ENCODE measurements at regions not wholly inside any gene's neighbourhood (a gene's known extent, or its start where the extent isn't known, plus 50 kb on each side); places are given as distances from the start of the nearest gene placed in this dataset.

DNA sequence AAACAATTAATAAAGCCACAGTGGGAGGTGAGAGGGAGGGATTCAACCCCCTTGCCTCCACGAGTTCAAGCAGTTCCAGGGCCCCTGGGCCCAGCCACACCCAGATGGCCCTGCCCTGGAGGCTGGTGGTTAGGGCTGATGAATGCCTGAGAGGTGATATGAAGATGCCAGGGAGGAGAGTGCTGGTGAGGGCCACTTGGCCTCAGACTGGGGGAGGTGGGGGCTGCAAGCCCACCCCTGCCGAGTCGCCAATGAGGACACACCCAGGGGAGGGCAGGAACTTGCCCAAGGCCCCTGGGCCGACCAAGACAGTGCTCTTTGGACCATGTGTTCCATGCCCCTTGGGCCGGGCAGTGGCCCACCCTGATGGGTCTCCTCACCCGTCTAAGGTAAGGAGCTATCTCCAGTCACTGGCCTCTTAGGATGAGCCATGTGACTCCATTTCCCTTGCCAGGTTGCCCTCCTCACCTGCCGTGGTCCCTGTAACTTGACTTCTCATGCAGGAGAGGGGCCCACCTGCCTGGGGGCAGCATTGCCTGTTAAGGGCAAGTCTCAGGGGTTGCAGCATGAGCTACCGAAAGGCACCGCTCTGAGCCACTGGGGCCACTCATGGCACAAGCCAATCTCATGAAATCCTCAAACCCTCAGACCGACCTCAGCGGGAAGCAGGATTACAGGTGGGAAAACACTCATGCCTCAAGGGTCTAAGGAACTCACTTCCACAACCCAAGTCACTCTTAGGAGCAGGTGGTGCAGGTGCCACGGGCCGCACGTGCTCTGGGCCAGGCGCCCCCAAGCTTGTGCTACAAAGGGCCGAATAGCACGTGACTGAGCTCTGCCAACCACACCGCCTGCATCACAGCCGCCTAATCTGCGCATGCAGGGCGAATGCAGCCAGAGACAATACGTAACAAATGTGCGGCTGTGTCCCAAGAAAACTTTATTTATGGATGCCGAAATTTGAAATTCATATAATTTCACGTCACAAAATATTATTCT is 147.4 kb upstream of the MLN start:
- no peak for DNase-seq (ENCODE audit: low read depth in 2 of 2)

DNA sequence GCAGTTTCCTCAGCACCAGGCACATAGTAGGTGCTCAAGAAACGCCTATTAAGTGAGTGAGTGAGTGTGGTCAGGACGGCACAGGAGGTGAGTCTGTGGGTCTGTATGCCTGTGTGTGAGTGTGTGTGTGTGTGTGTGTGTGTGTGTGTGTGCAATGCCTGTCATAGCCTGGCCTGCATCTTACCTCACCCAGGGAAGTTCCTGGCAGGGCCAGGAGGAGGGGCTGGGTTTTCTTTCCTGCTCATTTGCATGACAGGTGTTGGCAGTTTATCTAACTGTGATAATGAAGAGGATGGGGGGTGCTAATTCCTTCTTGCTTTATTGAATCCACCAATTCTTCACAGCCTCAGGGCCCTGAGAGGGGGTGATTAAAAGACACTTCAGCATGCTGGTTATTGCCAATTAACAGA is 146.7 kb upstream of the MLN start:
- DNase-seq (ENCODE audit: low read depth in 2 of 2) = no peak

DNA sequence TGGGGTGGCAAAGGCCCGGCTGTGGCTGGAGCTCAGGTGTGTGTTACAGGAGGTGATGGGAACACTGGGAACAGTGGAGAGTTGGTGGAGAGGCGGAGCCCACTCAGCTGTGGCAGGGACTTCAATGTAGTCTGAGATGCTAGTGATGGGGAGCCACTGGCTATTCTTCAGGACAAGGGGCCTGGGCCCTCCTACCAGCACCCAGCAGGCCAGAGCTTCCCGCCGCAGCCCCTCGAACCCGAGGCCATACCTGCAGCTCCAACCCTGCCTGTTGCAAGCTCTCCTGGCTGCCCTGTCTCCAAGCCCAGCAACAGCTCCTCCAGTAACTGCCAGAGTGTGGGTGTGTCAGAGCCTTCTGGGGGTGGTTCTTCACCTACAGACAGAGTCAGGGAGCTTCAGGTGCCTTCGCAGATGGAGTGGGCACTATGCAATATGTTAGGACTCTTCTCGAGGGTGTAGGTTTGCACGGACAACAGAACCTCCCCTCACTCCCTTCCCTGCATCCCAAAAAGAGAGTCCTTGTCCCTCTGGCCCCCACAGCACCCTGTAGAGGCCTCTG is 146.2 kb upstream of the MLN start:
- no peak for DNase-seq (ENCODE audit: low read depth in 2 of 2)

DNA sequence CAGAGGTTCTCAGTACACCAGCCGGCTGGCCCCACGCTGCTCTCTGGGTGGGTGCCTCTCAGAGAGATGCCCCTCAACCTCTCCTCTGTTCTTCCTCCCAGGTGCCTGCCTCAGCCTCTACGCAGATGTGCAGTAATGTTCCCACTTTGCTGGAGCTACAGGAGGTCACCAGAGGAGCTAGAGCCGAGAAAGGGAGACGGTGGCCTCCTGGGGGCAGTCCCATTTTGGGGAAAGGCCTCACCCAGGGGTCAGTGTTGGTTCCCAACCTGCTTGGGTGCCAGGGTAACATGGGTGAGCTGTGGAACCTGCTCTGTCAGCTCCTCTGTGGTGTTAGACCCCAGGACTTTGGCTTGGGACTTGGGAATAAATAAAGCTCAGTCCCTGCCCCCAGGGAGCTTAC is 145.3 kb upstream of the MLN start:
- DNase-seq (ENCODE audit: low read depth in 2 of 2) = no peak

DNA sequence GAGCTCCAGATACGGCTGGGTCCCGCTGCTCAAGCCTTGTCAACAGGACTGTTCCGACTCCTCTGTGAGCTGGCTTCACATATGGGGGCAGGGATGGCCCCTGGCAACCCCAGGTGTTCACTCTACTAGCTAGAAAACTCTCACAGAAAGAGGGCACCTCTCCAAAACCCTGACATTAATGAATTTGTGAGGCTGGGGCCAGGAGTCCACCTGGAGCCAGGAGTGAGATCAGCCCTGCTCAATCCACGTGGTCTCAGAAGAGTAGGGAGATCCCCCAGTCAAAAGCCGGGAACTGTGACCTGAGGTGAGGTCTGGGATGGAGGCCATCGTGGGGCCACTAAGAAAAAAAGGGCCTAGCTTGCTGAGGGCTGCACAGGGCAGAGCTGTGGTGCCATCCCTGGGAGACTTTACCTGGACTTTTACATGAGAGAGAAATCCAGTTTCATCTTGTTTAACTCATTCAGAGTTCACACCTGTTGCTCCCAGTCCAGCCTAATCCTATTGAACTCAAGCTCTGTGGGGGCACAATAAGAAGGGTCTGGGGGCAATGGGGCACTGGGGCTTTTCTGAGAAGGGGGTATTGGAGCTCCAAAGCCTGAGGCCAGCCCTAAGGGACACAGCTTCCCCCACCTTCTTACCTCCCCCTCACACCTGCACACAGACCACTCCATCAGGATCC is 144.3 kb upstream of the MLN start:
- no peak for DNase-seq (ENCODE audit: low read depth in 2 of 2)

DNA sequence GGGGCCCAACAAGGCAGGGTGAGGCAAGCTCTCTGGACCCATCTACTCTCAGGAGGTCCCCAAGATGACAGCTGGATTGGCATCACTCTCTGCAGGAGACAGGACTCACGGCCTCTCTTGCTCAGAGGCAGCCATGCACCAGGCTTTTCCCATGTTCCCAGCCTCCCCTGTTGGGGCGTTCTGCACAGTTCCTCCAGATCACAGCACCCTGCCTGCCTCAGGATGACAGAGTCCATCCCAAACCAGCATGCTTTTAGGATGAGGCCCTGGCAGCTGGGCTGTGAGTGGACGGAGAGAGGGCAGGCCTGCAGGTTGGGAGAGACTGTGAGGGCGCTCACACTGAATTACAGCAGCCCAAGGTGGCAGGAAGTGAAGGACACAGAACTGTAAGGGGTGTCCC is 143.2 kb upstream of the MLN start:
- DNase-seq (ENCODE audit: low read depth in 2 of 2) = no peak

DNA sequence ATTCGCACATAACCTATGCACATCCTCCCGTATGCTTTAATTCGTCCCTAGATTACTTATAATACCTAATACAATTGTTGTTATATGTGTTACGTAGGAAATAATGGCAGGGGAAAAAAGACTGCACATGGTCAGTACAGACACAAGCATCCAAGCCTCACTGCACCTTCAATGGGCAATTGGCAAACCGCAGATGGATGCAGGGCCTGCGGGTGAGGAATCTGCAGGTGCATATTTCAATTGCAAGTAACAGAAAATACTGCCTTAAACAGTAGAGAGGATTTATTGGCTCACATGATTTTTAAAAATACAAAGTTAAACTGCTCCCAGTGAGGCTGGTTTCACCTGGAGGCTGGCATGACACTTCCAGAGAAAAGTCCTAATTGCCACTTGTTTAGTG is 142.1 kb upstream of the MLN start:
- DNase-seq (ENCODE audit: low read depth in 2 of 2) = no peak

DNA sequence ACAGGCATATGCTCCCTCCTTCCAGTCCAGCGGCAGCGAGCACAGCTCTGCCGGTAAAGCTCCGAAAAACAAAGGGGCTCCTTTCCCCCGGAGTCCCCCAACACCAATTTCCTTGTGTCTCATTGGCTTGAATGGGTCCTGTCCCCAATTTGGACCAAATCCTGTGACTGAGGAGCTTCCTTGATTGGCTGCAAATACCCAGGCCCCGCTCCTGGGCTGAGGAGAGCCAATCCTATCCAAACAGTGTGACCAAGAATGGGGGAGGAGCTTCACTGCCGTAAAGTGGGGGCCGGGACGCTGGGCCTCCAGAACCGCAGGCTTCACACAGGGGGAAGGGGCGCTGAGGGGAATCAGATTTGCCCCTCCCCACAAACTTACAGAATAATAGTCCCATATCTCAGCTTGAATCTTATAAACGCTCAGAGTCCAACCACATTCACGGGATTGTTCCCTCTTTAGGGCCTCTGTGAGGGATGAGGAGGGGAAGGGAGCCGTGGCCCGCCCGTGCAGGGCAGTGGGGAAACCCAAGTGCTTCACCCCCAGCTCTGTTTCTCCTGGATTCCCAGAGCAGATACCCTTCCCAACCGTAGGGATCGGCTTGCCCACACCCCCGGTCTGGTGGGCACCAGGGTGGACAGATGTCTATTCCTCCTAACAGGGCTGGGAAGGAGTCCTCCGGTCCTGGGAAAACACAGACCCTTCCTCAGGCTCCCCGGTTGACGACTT is 141.0 kb upstream of the MLN start:
- DNase-seq (ENCODE audit: low read depth in 2 of 2) = no peak

DNA sequence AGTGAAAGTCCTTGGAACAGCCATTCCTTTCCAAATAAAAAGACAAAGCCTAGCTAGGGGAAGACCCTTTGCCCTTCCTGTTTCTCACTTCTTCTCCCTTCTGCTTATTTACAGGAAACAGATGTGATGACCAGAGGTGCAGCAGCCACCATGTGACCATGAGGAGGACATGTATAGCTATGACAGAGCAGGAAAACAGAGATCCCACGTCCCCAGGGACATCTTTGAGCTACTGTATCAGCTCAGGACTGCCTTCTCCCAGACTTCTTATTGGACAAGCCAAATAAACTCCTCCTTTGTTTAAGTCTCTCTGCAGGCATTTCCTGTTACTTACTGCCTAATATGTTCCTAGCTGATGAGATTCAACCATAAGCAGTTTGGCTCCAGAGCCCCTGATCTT is 133.1 kb upstream of the MLN start:
- DNase-seq (ENCODE audit: low read depth in 2 of 2) = no peak

DNA sequence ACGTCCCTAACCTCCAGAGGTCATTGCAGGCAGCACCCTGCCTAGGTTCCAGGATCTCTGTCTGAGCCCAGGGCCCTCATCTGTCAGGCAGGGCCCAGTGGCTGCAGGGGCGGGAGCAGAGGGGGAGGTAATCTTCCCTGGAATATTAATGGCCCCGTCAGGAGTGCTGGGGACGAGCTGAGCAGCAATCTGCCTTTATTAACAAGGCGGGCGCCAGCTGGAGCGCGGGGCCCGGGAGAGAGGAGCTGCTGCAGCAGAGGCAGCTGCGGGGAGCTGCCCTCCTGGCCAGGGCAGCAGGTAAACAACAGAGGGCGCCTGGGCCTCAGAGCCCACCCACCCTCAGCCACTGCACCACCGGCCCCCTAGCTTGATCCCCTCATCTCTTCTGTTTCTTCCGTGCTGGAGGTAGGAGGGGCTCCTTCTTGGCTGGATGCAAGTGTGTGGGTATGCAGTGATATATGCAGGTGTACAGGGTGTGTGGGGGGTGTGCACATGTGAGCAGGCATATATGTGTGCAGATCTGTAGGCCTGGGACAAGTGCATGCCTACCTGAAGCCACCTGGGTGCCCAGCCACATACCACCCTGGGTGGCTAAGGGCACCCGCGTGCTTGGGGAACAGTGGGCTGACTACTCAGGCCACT is 131.8 kb upstream of the MLN start:
- no peak for DNase-seq (ENCODE audit: low read depth in 2 of 2)

DNA sequence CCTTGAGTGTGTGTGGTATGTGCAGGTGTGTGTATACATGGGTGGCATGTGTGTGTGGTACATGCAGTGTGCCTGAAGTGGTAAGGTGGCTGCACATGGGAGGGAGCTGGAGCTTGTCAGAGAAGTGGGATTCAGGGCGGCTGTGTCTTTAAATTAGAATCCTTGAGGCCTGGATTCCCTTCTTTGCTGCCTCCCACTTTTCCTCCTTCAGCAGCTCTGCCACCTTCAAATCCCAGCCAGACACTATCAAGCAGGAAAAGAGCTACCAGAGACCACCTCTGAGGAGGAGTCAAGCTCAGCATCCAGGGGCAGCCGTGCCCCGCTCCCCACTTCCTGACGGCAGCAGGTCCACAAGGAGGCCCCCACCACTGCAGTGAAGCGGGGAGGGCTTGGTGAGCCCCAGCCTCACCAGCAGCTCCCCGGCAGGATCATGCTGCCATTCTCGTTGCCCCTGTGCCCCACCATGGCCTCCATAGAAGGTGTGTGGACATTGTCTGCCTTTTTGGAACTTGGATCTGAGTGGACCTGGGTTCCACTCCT is 131.0 kb upstream of the MLN start:
- no peak for DNase-seq (ENCODE audit: low read depth in 2 of 2)

DNA sequence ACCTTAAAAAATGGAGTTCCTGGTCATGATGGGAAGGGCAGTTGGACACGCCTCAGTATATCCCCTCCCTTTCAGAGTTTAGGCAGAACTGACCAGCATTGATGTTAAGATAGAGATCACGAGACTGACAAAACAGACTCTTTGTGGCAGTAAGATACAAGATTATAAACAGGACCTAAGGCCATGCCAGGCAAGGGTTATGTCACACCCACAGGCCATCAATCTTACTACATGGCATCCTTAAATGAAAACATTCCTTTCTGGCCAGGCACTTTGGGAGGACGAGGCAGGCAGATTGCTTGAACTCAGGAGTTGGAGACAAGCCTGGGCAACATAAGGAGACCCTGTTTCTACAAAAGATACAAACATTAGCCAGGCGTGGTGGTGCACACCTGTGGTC is 129.3 kb upstream of the MLN start:
- no peak for DNase-seq (ENCODE audit: low read depth in 2 of 2)

DNA sequence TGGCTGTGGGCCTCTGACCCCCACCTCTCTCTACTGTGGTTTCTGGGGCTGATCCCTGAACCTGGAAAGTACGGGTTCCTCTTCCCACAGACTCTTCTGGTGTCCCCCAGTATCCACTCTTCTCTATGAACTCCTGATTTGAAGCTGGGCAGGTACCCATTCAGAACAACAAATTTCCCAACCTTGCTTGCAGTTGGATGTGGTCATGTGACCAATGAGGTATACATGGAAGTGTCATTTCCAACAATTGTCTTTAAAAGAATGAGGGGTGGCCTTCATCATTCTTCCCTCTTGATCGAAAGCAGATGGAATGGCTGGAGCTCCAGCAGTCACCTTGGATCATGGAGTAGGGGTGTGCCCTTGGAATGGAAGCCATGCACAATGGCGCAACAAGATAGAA is 128.0 kb upstream of the MLN start:
- no peak for DNase-seq (ENCODE audit: low read depth in 2 of 2)

DNA sequence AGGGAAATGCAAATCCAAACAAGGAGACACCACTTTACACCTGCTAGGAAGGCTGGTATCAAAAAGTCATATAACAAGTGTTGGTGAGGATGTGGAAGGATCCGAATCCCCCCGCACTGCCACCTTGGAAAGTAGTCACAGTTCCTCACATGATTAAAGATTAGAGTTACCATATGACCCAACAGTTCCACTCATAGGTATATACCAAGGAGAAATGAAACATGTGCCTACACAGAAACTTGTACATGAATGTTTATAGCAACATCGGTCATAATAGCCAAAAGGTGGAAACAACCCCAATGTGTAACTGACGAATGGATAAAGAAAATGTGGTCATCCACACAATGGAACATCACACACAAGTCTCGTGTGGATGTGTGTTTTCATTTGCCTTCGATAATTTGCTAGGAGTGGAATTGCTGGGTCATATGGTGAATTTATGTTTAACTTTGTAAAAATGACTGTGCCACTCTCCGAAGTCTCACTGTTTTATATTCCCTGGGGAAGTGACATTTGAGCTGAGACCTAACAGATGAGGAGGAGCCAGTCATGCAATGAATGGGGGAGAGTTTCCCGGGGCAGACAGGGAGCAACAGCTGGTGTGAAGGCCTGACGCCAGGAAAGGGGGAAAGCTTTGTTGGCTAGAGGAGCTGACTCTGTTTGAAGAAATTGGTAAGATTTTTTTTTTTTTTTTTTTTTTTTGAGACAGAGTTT is 125.9 kb upstream of the MLN start:
- DNase-seq (ENCODE audit: low read depth in 2 of 2) = no peak

DNA sequence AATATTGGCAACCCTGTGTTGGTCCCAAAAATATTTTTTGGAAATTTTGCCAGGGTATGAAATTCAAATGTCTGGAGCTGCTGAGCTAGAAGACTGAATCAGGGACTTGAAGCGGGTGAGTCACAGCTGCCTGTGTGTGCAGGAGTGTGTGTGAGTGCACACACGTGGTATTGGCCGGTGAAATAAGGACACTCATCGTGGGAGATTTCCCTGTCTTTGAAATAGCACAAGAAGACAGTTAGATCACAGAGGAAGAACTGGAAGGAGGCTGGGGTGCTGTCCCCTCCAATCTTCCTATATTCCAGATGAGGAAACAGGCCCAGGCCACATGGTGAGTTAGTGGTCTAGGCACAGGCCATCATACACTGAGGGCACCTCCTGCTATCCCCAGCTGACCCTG is 123.8 kb upstream of the MLN start:
- DNase-seq (ENCODE audit: low read depth in 2 of 2) = no peak

DNA sequence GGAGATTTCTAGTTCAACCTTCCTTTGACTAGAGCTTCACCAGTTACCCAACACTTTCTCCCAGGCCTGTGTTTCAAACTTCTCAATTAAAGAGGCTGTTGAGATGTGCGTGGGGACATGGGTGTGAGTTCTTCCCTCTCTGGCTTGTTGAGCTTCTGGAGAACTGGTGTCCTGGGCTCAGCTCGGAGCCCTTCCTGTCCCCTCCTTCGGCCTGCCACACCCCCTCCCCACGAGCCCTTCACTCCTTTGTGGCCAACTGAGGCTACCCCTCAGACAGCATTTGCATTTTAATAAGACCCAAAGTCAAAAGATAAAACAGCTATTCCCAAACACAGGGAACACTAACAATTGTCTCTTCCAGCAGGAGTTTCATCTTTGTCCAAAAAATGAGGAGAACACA is 123.3 kb upstream of the MLN start:
- DNase-seq (ENCODE audit: low read depth in 2 of 2) = no peak

DNA sequence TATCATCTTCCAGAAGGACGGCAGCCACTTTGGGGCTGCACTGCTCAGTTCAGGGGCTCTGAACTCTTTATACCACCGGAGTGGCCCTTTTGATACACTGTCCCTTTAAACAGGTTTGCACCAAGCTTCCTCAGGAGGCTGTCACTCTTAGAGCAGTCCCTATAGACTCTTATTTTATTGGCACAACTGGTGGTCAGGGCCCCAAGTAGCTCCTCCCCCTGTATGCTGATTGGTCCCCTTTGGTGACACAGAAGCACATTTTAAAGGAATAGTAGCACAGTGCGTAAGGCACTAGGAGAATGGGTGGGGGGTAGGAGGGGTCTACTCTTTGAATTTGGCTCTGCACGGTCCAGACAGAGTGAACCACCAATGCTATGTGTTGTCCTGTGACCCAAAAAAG is 122.6 kb upstream of the MLN start:
- no peak for DNase-seq (ENCODE audit: low read depth in 2 of 2)

DNA sequence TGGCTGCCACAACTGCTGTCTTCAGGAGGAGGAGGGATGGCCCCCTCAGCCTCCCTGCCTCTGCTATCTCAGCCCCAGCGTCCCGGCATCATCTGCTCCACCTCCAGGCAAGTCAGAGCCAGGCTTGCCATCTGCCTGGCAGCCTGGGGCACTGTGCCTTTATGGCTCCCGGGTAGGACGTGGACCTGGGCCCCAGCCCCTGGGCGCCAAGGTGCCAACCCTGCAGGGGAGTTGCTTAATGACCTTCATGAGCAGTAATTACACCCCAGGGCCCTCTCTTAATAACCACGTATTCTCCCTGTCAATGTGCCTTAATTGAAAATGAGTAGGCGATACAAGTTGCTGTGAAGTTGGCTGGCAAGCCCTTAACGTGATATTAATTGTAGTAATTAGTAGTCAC is 122.1 kb upstream of the MLN start:
- no peak for DNase-seq (ENCODE audit: low read depth in 2 of 2)

DNA sequence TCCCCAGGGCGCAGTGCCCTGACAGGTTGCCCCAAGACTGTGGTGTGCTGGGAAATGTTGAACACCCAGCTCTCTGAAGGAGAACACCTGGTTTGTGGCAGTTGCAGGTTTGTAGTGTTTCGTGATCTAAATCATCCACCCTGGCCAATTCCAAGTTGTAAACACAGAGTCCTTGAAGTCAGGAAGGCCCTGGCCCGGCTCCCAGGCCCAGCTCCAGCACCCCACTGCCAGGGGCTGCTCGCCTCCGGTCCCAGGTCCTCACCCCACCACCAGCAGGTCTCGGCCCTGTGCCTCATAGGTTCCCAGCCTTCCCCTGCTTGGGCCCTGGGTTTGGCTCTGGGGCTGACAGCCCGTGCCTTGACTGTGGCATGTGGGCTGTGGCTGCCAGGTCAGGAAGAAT is 121.4 kb upstream of the MLN start:
- DNase-seq (ENCODE audit: low read depth in 2 of 2) = no peak

DNA sequence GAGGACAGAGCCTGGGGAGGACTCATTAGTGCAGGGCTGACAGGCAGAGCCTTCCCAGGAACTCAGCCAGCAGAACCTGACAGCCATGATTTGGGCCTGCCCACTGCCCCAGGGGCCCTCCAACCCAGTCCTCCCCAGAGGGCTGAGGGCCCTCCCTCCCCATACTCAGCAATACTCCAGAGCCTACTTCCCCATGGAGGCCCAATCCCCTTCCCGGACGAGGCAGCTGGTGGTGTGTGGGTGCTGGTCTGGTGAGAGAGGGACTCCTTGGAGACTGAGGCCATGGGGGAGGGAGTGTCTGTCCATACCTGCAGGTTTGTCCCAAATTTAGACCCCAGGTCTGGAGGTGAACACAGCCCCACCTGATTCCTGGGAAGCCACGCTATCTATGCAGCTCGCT is 120.9 kb upstream of the MLN start:
- DNase-seq (ENCODE audit: low read depth in 2 of 2) = no peak
